H1 (cell line): ENCODE measurements at regions not wholly inside any gene's neighbourhood (a gene's known extent, or its start where the extent isn't known, plus 50 kb on each side); places are given as distances from the start of the nearest gene placed in this dataset.

Experiments
- CTCF ChIA-PET: fragments of 300-600 bp; sonication (Branson Sonifier 250); formaldehyde crosslinking; loops from one replicate; lab custom pipeline; 2021; ENCODE audit not compliant: partially characterized antibody; lab: Charles Lee
- POLR2A ChIA-PET: fragments of 300-600 bp; sonication (Branson Sonifier 250); formaldehyde crosslinking; loops from one replicate; lab custom pipeline; 2021; ENCODE audit warnings: inconsistent platforms; ENCODE audit not compliant: partially characterized antibody; lab: Charles Lee
- DNase-seq, 2 experiments: peaks; one replicate each; pipeline versions ENCODE4 v3.0.0 to v3.0.0-alpha.2; 2010 to 2022; ENCODE audit warnings: low spot score in 2 of 2, low read depth in 1 of 2, mixed read lengths in 1 of 2
- FAIRE-seq: peaks from 2 replicates; lab custom pipeline; 2011; peaks lifted over from hg19 to GRCh38; lab: Jason Lieb, UNC
- H2AFZ ChIP-seq: 2 replicates; pipeline ENCODE4 v1.8.1; 2012; ENCODE audit warnings: low read length, inconsistent platforms
- H2AK5ac ChIP-seq: 2 replicates; pipeline ENCODE4 v1.6.1; 2013; ENCODE audit warnings: low read depth, low read length
- H2BK120ac ChIP-seq: replicated peaks from 2 replicates; pipeline ENCODE3; 2013; ENCODE audit warnings: low read depth, low read length, inconsistent platforms
- H2BK12ac ChIP-seq: 2 replicates; pipeline ENCODE4 v1.6.1; 2013; ENCODE audit warnings: low read depth, low read length
- H2BK15ac ChIP-seq: 2 replicates; pipeline ENCODE4 v1.6.1; 2013; ENCODE audit warnings: low read length
- H2BK20ac ChIP-seq: 2 replicates; pipeline ENCODE4 v1.6.1; 2013; ENCODE audit warnings: low read length
- H2BK5ac ChIP-seq: 2 replicates; pipeline ENCODE4 v1.6.1; 2013; ENCODE audit warnings: low read depth, low read length
- H3K14ac ChIP-seq: 2 replicates; pipeline ENCODE4 v1.6.1; 2013; ENCODE audit warnings: inconsistent platforms; ENCODE audit not compliant: insufficient read length
- H3K18ac ChIP-seq: 2 replicates; pipeline ENCODE4 v1.6.1; 2013; ENCODE audit warnings: low read length; ENCODE audit errors: extremely low read depth
- H3K23ac ChIP-seq: 2 replicates; pipeline ENCODE4 v1.6.1; 2013; ENCODE audit warnings: inconsistent platforms; ENCODE audit not compliant: insufficient read length
- H3K23me2 ChIP-seq: 2 replicates; pipeline ENCODE4 v1.6.1; 2013; ENCODE audit warnings: low read depth, low read length
- H3K27ac ChIP-seq: 2 replicates; pipeline ENCODE4 v1.6.1; 2011; ENCODE audit warnings: low read depth, low read length, inconsistent platforms
- H3K27me3 ChIP-seq, 4 experiments: replicated peaks in 1 of 4; 1 replicate in 1 of 4; 2 replicates in 3 of 4; pipeline versions ENCODE4 v1.6.1 to v1.8.1; 2011 to 2013; ENCODE audit warnings: low read length in 3 of 4, mild to moderate bottlenecking in 3 of 4, inconsistent platforms in 2 of 4, mixed read lengths in 2 of 4, moderate library complexity in 1 of 4; ENCODE audit not compliant: control insufficient read depth in 3 of 4, insufficient read depth in 3 of 4; ENCODE audit errors: extremely low read depth in 1 of 4
- H3K36me3 ChIP-seq, 4 experiments: 2 replicates each; pipeline versions ENCODE4 v1.6.1 to v1.8.1; 2011 to 2013; ENCODE audit warnings: mild to moderate bottlenecking in 4 of 4, low read length in 3 of 4, moderate library complexity in 2 of 4, control low read depth in 1 of 4, inconsistent platforms in 1 of 4; ENCODE audit not compliant: insufficient read depth in 4 of 4, control insufficient read depth in 2 of 4
- H3K4ac ChIP-seq: replicated peaks from 2 replicates; pipeline ENCODE3; 2013; ENCODE audit warnings: low read length, low read depth, mixed read lengths, inconsistent platforms; ENCODE audit not compliant: insufficient read length
- H3K4me1 ChIP-seq, 4 experiments: replicated peaks in 1 of 4; 1 replicate in 1 of 4; 2 replicates in 3 of 4; pipeline versions ENCODE4 v1.6.1 to v1.8.1; 2011 to 2013; ENCODE audit warnings: low read length in 3 of 4, inconsistent platforms in 2 of 4, mixed read lengths in 1 of 4; ENCODE audit not compliant: insufficient read depth in 4 of 4, control insufficient read depth in 3 of 4
- H3K4me2 ChIP-seq, 2 experiments: 2 replicates each; pipeline versions ENCODE4 v1.6.1 to v1.8.1; 2011 to 2013; ENCODE audit warnings: low read depth in 2 of 2, low read length in 2 of 2, control low read depth in 1 of 2, inconsistent platforms in 1 of 2, mild to moderate bottlenecking in 1 of 2; ENCODE audit not compliant: insufficient read depth in 1 of 2
- H3K4me3 ChIP-seq, 4 experiments: fragments of 200-600, 300-600 bp in 1 of 4; sonication (generic), shearing (Covaris generic), sonication (Bioruptor Twin) in 1 of 4; 2 replicates each; pipeline versions ENCODE4 v1.5.1 to v1.8.1; 2011 to 2016; ENCODE audit warnings: low read length in 4 of 4, low read depth in 3 of 4, control low read depth in 2 of 4, inconsistent platforms in 2 of 4, mild to moderate bottlenecking in 2 of 4, mixed read lengths in 1 of 4, moderate library complexity in 1 of 4; ENCODE audit not compliant: insufficient read depth in 2 of 4; ENCODE audit errors: extremely low read depth in 1 of 4
- H3K56ac ChIP-seq: replicated peaks from 2 replicates; pipeline ENCODE3; 2013; ENCODE audit warnings: low read depth, mild to moderate bottlenecking, mixed read lengths, low read length, inconsistent platforms; ENCODE audit not compliant: insufficient read length
- H3K79me1 ChIP-seq: 2 replicates; pipeline ENCODE4 v1.6.1; 2013; ENCODE audit warnings: low read depth, low read length, control low read depth
- H3K79me2 ChIP-seq, 2 experiments: 2 replicates each; pipeline versions ENCODE4 v1.6.1 to v1.8.1; 2012 to 2013; ENCODE audit warnings: low read length in 2 of 2, mild to moderate bottlenecking in 2 of 2, inconsistent platforms in 1 of 2; ENCODE audit not compliant: insufficient read depth in 2 of 2, control insufficient read depth in 1 of 2
- H3K9ac ChIP-seq, 4 experiments: replicated peaks in 1 of 4; 1 replicate in 1 of 4; 2 replicates in 3 of 4; pipeline versions ENCODE4 v1.6.1 to v1.8.1; 2011 to 2013; ENCODE audit warnings: low read depth in 3 of 4, low read length in 3 of 4, control low read depth in 2 of 4, mild to moderate bottlenecking in 2 of 4, moderate library complexity in 2 of 4, inconsistent platforms in 1 of 4; ENCODE audit errors: extremely low read depth in 1 of 4
- H3K9me3 ChIP-seq, 2 experiments: 2 replicates each; pipeline versions ENCODE4 v1.6.1 to v1.8.1; 2012 to 2013; ENCODE audit warnings: mild to moderate bottlenecking in 2 of 2, moderate library complexity in 2 of 2, control low read depth in 1 of 2, inconsistent platforms in 1 of 2, low read depth in 1 of 2, low read length in 1 of 2, mixed read lengths in 1 of 2; ENCODE audit not compliant: insufficient read depth in 2 of 2
- H4K20me1 ChIP-seq, 2 experiments: replicated peaks in 1 of 2; 2 replicates each; pipeline versions ENCODE3 to v1.8.1; 2011 to 2013; ENCODE audit warnings: inconsistent platforms in 2 of 2, low read length in 2 of 2, mild to moderate bottlenecking in 1 of 2; ENCODE audit not compliant: insufficient read depth in 2 of 2, control insufficient read depth in 1 of 2
- H4K5ac ChIP-seq: 2 replicates; pipeline ENCODE4 v1.6.1; 2013; ENCODE audit warnings: low read length, low read depth, mixed read lengths, inconsistent platforms; ENCODE audit not compliant: insufficient read length
- H4K8ac ChIP-seq: 2 replicates; pipeline ENCODE4 v1.8.0; 2013; ENCODE audit warnings: mild to moderate bottlenecking, moderate library complexity, low read length, inconsistent platforms; ENCODE audit not compliant: insufficient read depth; ENCODE audit errors: extremely low read depth
- H4K91ac ChIP-seq: replicated peaks from 2 replicates; pipeline ENCODE3; 2013; ENCODE audit warnings: low read length, mixed read lengths, inconsistent platforms; ENCODE audit not compliant: insufficient read length
- CBX8 ChIP-seq: fragments of 300-800, 300-1000 bp; sonication (generic); IDR thresholded peaks from 2 replicates; pipeline ENCODE4 v1.7.1; 2016; ENCODE audit warnings: low read depth, low read length, borderline replicate concordance
- GTF2F1 ChIP-seq: IDR thresholded peaks from 2 replicates; pipeline ENCODE4 v1.6.1; 2012; ENCODE audit warnings: low read depth, low read length, improper control_type of control experiment, borderline replicate concordance
- HDAC2 ChIP-seq, 2 experiments: fragments of 300-600 bp in 1 of 2; sonication (generic) in 1 of 2; IDR thresholded peaks; 2 replicates each; pipeline ENCODE4 v1.6.1; 2011 to 2012; ENCODE audit warnings: low read depth in 2 of 2, low read length in 2 of 2, mild to moderate bottlenecking in 2 of 2, moderate library complexity in 2 of 2, borderline replicate concordance in 1 of 2, inconsistent platforms in 1 of 2
- HDAC6 ChIP-seq: IDR thresholded peaks from one replicate; pipeline ENCODE4 v1.7.1; 2012; ENCODE audit warnings: low read depth, mild to moderate bottlenecking, inconsistent platforms, low read length, moderate library complexity
- JUN ChIP-seq: IDR thresholded peaks from 2 replicates; pipeline ENCODE4 v1.6.1; 2011; ENCODE audit warnings: low read depth, mild to moderate bottlenecking, improper control_type of control experiment, low read length
- POLR2AphosphoS5 ChIP-seq: IDR thresholded peaks from 2 replicates; pipeline ENCODE4 v1.6.1; 2011; ENCODE audit warnings: low read depth, low read length
- SP1 ChIP-seq: IDR thresholded peaks from 2 replicates; pipeline ENCODE4 v1.6.1; 2011; ENCODE audit warnings: low read depth, low read length
- SUZ12 ChIP-seq: fragments of 200-600 bp; sonication (generic); IDR thresholded peaks from 2 replicates; pipeline ENCODE4 v1.6.1; 2012; ENCODE audit warnings: mild to moderate bottlenecking, inconsistent platforms, low read length, moderate library complexity, mixed read lengths
- TCF12 ChIP-seq: IDR thresholded peaks from 2 replicates; pipeline ENCODE4 v1.6.1; 2011; ENCODE audit warnings: low read depth, mild to moderate bottlenecking, low read length
- YY1 ChIP-seq: IDR thresholded peaks from 2 replicates; pipeline ENCODE4 v1.6.1; 2011; ENCODE audit warnings: low read depth, mild to moderate bottlenecking, low read length
- TF ChIP-seq, protein P1 (sequence below): IDR thresholded peaks from 2 replicates; pipeline ENCODE4 v1.6.1; 2011; ENCODE audit warnings: low read depth, mild to moderate bottlenecking, low read length; ENCODE audit not compliant: insufficient read depth
- TF ChIP-seq, protein P2 (sequence below), 3 experiments: IDR thresholded peaks; 1 replicate in 2 of 3; 2 replicates in 1 of 3; pipeline versions ENCODE4 v1.5.1 to v1.6.1; 2011; ENCODE audit warnings: low read length in 3 of 3, mild to moderate bottlenecking in 3 of 3, inconsistent platforms in 2 of 3, low read depth in 1 of 3, moderate library complexity in 1 of 3; ENCODE audit not compliant: insufficient read depth in 1 of 3; ENCODE audit errors: control extremely low read depth in 1 of 3

DNA sequence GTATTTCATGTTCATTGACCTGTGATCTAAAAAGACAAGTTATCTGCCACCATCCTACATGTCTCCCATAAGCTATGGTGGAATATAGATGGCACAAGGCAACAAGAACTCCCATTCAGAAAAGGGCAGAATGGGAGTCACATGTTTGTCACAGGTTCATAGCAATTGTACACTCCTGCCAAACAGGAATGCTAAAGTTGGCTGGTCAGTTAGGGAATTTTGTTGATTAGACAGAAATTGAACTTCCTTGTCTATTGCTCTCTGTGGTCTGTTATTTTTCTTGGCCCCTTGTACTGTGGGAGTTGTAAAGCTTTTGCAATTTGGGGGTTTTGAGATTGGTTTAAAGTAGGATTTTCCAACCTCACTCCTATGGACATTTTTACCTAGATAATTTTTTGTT lies 101.7 kb upstream of the SOD3 start:
- no peak overlapping the region for H3K27ac ChIP-seq
- no peak overlapping the region for H2BK15ac ChIP-seq
- no peaks in the 10 kb centered on the region for H4K20me1 ChIP-seq
- H3K56ac ChIP-seq = no peak overlapping the region
- H3K9ac ChIP-seq = no peak overlapping the region
- DNase-seq (no peak), FAIRE-seq (no peak)
- H3K4me1 ChIP-seq = peaks cover 0 to 9% (median 0%) of the 10 kb centered on the region in 4 experiments; a peak in 2 of 7 replicates
- no peak overlapping the region for H3K14ac ChIP-seq
- no peak overlapping the region for H2AFZ ChIP-seq
- H4K91ac ChIP-seq = no peak overlapping the region
- CTCF ChIA-PET = interaction anchor here (0.8 kb wide), 1 partner anchor 99 kb away, joined by 3 read pairs; no protein-coding TSS in a partner anchor
- no peak overlapping the region for H2BK20ac ChIP-seq
- no peak overlapping the region for H2BK12ac ChIP-seq
- H4K8ac ChIP-seq = no peak overlapping the region
- no peak overlapping the region for H3K18ac ChIP-seq
- no peak overlapping the region for H2BK5ac ChIP-seq
- no peak overlapping the region for H3K23ac ChIP-seq
- no peaks in the 10 kb centered on the region for H3K27me3 ChIP-seq
- H3K9me3 ChIP-seq = no peaks in the 10 kb centered on the region
- H3K4ac ChIP-seq = no peak overlapping the region
- H3K36me3 ChIP-seq = no peaks in the 10 kb centered on the region
- no peak overlapping the region for H2BK120ac ChIP-seq
- H3K79me1 ChIP-seq = no peaks in the 10 kb centered on the region
- no peak overlapping the region for H4K5ac ChIP-seq
- no peaks in the 10 kb centered on the region for H3K79me2 ChIP-seq
- no peak overlapping the region for H3K4me3 ChIP-seq
- POLR2A ChIA-PET = interaction anchor here (1.0 kb wide), 1 partner anchor 223 kb away, joined by 3 read pairs; no protein-coding TSS in a partner anchor
- H2AK5ac ChIP-seq = no peak overlapping the region
- H3K23me2 ChIP-seq = no peaks in the 10 kb centered on the region
- H3K4me2 ChIP-seq = no peak overlapping the region
- TF ChIP-seq HDAC2 (IDR thresholded peaks at IDR 0.05; ENCODE audit: borderline replicate concordance in 1 of 2, low read depth in 2 of 2, low read length in 2 of 2) (no peak), POLR2AphosphoS5 (no peak), SP1 (no peak), YY1 (no peak), HDAC6 (no peak), TCF12 (no peak), CBX8 (no peak), SUZ12 (no peak), GTF2F1 (no peak), JUN (no peak)
- TF ChIP-seq, protein P1, sequence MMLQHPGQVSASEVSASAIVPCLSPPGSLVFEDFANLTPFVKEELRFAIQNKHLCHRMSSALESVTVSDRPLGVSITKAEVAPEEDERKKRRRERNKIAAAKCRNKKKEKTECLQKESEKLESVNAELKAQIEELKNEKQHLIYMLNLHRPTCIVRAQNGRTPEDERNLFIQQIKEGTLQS = no peak
- TF ChIP-seq, protein P2, sequence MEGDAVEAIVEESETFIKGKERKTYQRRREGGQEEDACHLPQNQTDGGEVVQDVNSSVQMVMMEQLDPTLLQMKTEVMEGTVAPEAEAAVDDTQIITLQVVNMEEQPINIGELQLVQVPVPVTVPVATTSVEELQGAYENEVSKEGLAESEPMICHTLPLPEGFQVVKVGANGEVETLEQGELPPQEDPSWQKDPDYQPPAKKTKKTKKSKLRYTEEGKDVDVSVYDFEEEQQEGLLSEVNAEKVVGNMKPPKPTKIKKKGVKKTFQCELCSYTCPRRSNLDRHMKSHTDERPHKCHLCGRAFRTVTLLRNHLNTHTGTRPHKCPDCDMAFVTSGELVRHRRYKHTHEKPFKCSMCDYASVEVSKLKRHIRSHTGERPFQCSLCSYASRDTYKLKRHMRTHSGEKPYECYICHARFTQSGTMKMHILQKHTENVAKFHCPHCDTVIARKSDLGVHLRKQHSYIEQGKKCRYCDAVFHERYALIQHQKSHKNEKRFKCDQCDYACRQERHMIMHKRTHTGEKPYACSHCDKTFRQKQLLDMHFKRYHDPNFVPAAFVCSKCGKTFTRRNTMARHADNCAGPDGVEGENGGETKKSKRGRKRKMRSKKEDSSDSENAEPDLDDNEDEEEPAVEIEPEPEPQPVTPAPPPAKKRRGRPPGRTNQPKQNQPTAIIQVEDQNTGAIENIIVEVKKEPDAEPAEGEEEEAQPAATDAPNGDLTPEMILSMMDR (IDR thresholded peaks at IDR 0.05; ENCODE audit: control extremely low read depth in 1 of 3, insufficient read depth in 1 of 3, low read depth in 1 of 3, low read length in 3 of 3) = no peak
